NCI-H1694 treated with DMSO at 0.1 percent for 48 hours (cell line): ENCODE measurements at regions not wholly inside any gene's neighbourhood (a gene's known extent, or its start where the extent isn't known, plus 50 kb on each side); places are given as distances from the start of the nearest gene placed in this dataset.
"Not testable (repeated sequence)": the region's sequence is repeated elsewhere in the genome, so short reads cannot be mapped to it uniquely, and the experiment has no call there.

Experiments used
- DNase-seq: peaks from one replicate; lab custom pipeline; 2025; lab: John Stamatoyannopoulos, UW

DNA sequence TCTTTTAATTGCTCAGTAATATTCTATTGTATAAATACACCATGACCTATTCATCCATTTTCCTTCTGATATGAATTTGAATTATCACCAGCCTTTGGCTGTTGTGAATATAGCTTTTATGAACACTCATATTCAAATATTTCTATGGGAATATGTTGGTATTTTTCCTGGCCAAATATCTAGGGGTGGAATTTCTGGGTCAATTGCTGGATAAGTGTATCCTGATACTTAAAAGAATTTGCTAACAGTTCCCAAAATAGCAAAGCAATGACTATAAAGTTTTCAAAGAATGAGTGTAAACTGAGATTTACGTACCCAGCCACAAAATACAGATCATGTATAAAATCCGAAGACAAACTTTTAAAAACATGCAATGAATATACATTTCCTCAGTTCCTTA is 148.7 kb upstream of the CLEC14A start:
- DNase-seq = no peak

DNA sequence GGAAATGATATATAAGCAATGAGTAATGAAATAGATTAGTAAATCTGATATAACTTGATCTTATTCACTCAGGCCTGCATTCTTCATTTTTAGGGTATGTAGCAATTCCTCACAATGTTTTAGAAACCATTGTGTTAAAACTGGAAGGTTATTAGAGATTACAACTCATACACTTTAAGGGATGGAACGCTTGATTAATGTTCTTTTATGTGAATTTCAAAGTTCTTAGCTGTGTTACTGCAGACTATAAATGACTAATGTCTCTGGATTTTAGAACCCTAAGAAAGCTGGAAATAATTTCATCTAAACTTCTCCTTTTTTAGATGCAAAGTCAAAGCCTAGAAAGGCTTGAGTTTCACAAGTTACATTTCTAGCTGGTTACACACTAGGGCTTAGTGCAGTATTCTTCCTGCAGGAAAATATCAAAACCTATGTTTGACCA is 148.2 kb upstream of the CLEC14A start:
- no peak for DNase-seq

DNA sequence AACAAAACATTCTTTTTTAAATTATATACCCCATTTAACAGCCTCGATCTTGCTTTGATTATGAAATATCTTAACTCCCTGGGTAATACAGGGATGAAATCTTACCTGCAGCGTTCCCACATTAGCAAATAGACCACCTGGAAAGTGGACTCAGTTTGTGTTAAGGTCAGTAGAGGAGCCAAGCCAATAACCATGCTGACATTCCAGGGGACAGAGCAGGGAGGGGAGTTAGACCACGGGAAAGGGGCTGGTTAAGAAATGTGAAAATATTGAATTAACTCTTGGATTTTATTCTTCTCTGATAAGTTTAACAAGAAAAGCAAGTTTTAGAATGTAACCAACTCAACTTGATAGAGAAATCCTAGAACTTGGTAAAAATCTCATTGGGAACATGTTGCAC is 144.9 kb upstream of the CLEC14A start:
- no peak for DNase-seq

DNA sequence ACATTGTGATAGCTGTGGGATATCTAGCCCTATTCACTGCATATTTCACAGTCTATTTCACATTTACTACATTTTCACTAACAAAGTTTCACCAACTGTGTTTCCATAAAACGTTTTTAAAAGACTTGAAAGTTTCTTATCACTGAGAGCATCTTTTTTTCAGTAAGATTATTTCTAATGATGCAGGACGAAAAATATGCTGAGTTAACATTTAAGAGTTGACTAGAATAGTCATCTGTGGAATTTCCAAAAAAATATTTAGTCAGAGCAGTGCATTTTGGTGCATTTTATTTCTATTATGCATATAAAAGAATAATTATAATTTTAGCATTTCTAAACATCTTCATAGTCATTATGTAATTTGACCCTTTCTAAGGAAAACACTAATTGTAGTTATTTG is 143.8 kb upstream of the CLEC14A start:
- DNase-seq = no peak

- DNase-seq = no peak
Observed at GRCh38 chr14:38394767-38395166, 138.9 kb upstream of the CLEC14A start.

DNA sequence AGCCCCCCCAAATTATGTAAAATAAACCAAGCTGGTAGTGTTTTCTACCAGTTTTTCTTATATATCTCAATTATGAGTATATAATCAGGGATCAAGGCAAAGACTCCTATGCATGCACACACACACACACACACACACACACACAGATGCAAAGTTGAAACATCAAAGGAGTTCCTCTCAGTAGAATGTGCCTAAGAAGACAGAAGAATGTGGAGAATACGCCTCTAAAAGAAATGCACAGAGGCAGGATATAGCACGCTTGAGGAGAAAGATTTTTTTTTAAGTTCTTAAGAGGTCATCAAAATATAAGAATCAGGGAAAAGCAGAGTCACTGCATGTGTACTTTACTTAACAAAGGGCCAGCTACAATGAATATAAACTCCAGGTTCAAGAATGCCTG is 138.2 kb upstream of the CLEC14A start:
- no peak for DNase-seq

- no peak for DNase-seq
Observed at GRCh38 chr14:38391334-38391733, 135.4 kb upstream of the CLEC14A start.

GRCh38 chr14:38389681-38390080 is 133.8 kb upstream of the CLEC14A start:
- peak; percentile 85 for DNase-seq

DNA sequence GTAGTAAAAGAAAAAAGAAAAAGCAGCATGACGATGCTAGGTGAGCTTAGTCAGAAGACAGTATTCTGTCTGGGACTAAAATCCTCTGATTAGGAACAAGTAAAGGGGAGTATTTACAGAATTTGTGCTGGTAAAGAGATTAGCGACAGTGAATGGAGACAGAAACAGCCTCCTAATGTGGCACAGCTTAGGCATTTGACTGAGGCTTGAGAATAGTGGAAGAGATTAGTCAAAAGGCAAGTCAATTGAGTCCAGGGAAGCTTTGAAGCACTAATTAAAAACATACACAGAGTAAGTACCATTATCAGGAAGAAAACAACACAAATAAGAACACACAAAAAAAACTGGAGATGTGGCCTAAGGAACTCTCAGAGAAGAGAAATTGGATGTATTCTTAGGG is 131.9 kb upstream of the CLEC14A start:
- no peak for DNase-seq

- no peak for DNase-seq
Observed at GRCh38 chr14:38385836-38386235, 129.9 kb upstream of the CLEC14A start.

DNA sequence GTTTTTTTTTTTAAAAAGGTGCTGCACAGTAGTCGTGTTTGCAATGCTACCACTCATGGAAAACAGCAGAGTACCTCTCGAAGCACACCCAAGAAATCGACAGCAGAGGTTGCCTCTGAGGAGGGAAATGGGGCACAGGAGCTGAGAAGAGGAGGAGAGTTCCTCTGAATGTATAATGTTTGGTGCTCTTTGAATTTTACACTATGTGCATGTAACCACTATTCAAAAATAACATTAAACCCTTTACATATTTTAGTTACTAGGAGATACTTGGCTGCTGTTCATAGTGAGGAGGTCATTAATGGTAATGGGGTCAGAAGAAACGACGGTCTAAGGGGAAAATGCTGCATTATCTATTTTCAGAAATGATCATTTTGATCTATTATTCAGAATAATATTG is 129.4 kb upstream of the CLEC14A start:
- DNase-seq = no peak

- no peak for DNase-seq
Observed at GRCh38 chr14:38384741-38385140, 128.8 kb upstream of the CLEC14A start.

- no peak for DNase-seq
Observed at GRCh38 chr14:38367922-38368321, 112.0 kb upstream of the CLEC14A start.

GRCh38 chr14:38366374-38366773 is 110.5 kb upstream of the CLEC14A start:
- DNase-seq = no peak

DNA sequence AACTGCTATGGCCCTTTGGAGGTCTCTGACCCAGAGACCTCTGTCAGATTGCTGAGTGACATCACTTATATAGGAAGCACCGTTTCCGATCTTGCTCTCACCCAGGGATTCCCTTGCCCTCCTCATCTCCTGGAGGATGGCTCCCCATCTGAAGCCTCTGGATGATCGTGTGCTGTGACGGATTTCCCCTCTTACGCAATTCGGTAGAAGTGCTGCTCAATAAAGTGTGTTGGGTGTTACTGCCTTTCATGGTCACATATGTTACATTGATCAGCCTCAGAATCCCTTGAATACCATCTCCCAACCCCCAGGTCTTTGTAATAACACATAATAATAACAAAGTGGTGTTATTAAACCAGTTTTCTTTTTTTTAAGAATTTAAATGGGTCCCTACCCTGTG is 107.3 kb upstream of the CLEC14A start:
- DNase-seq = no peak

- DNase-seq = no peak
Observed at GRCh38 chr14:38357557-38357956, 101.7 kb upstream of the CLEC14A start.

- not testable (repeated sequence) for DNase-seq
Observed at GRCh38 chr14:38355473-38355872, 99.6 kb upstream of the CLEC14A start.

GRCh38 chr14:38350102-38350501 is 94.2 kb upstream of the CLEC14A start:
- no peak for DNase-seq

- no peak for DNase-seq
Observed at GRCh38 chr14:38342803-38343202, 86.9 kb upstream of the CLEC14A start.

- no peak for DNase-seq
Observed at GRCh38 chr14:38339696-38340095, 83.8 kb upstream of the CLEC14A start.

DNA sequence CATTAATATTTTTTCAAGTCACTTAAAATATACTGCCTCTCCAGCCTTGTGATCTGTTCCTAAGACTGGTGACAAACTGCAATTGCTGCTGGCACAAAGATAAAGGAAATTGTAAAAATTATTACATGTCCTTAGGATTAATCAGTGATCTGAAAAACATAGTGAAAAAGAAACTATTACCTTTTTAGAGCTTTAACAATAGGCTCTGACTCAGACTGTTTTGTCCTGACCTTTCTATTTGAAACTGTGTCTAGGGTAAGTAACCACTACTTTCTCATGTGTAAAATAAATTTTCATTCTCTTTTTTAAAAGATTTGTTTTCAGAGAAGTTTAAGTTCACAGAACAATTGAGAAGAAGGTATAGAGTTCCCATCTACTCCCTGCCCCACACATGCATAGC is 80.4 kb upstream of the CLEC14A start:
- DNase-seq = no peak

DNA sequence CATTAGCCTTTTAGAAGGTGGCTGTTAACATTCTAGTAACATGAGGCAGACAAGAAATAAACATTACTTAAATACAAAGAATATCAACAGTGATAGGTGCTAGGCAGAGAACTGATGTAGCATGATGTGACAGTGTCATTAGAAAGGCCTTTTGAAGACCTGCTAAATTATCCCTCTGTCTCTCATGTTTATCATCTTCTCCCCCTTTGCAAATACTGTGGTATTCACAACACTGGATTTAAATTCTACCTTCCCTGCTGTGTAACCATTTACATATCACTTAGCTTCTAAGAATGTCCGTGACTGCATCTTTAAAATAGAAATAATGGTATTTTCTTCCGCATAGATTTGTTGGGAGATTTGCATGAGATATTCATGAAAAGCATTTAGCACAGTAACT is 74.4 kb upstream of the CLEC14A start:
- DNase-seq = no peak

DNA sequence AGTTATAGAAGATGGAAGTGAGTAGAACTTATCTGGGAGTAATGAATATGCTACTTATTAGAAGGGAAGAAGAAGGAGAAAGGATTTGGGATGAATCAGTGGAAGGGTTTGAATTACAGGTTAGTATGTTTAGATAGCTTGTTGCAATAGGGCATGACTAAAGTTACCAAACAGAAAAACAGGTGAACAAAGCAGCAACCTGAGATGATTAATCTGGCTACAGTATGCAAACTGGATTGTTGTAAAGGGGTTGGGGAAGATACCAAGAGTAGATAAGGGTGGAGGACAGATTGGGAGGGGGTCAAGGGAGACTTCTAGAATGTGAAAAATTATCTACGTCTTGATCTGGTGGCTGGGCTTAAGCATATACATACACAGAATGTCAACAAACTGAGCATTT is 73.4 kb upstream of the CLEC14A start:
- no peak for DNase-seq

DNA sequence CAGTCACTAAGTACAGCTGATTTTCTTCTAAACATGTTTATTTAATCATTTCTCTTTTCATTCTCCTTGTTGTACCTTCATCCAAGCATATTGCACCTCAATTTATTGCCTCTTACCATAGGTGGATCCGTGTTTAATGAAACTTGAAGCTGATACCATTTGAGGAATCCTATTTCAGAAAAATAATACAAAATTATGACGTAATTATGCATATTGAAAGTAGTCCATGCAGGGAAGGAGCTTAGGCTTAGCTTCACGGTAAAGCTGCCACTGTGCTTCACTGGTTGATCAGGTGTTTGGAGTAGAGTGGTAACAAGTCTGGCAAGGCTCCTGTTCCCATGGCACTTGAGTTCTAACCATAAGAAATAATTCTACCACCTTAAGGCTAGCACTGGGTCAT is 61.0 kb upstream of the CLEC14A start:
- no peak for DNase-seq

DNA sequence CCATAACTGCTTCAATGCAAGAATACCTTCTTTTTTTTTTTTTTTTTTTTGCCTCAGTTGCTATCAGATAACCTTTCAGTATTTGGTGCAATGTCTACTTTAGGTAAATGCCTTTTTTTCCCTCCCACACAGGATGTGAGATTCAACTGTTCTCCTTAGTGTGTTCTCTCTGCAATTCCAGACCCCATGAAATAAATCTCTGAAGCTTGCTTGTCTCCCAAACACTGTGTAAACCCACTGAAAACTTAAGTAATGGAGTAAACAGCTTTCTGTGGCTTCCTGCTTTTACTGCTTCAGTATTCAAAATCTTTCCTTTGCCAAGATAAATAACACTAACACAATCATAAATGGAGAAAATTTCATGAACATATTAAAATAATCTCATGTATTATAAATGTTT is 55.8 kb upstream of the CLEC14A start:
- no peak for DNase-seq
